ENCODE measurements at regions not wholly inside any gene's neighbourhood (a gene's known extent, or its start where the extent isn't known, plus 50 kb on each side); places are given as distances from the start of the nearest gene placed in this dataset.
"Not testable (repeated sequence)": the region's sequence is repeated elsewhere in the genome, so short reads cannot be mapped to it uniquely, and the experiment has no call there.

DNA sequence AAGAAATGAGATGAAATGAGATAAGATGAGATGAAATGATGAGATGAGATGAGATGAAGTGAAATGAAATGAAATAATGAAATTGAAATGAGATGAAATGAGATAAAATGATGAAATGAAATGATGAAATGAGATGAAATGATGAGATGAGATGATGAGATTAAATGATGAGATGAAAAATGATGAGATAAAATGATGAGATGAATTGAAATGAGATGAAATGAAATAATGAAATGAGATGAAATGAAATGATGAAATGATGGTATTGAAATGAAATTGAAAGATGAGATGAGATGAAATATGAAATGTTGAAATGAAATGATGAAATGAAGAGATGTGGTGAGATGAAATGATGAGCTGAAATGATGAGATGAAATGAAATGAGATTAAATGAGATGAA, 231.0 kb downstream of the GOLGA6L6 start:
- no peak overlapping the region for H3K9ac ChIP-seq
- TF ChIP-seq Cebpa-rat (IDR thresholded peaks at IDR 0.05) = no peak
- H4K20me1 ChIP-seq = no peaks in the 10 kb centered on the region
- no peaks in the 10 kb centered on the region for H3K36me3 ChIP-seq
- H3K4me3 ChIP-seq = no peak overlapping the region
- peaks cover 0 to 6% (median 0%) of the 10 kb centered on the region in 11 experiments; a peak in 1 of 22 replicates for H3K9me3 ChIP-seq (replicated peaks in 1 of 11)
- H3K4me2 ChIP-seq = no peak overlapping the region
- H3K4me1 ChIP-seq = no peaks in the 10 kb centered on the region
- H3K27me3 ChIP-seq = no peaks in the 10 kb centered on the region
- H3K27ac ChIP-seq = no peak overlapping the region

DNA sequence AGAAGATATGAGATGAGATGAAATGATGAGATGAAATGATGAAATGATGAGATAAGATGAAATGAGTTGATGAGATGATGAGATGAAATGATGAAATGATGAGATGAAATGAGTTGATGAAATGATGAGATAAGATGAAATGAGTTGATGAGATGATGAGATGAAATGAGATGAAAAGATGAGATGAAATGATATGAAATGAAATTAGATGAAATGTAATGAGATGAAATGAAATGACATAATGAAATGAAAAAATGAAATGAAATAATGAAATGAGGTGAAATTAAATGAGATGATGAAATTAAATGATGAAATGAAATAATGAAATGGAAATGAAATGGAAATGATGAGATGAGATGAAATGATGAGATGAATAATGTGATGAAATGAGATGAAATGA, 231.6 kb downstream of the GOLGA6L6 start:
- H3K27ac ChIP-seq; H3K9me3 ChIP-seq (replicated peaks in 1 of 11); H3K36me3 ChIP-seq; H3K4me3 ChIP-seq; H3K4me1 ChIP-seq; H3K9ac ChIP-seq; H3K4me2 ChIP-seq; H4K20me1 ChIP-seq; H3K27me3 ChIP-seq: not testable (repeated sequence)

DNA sequence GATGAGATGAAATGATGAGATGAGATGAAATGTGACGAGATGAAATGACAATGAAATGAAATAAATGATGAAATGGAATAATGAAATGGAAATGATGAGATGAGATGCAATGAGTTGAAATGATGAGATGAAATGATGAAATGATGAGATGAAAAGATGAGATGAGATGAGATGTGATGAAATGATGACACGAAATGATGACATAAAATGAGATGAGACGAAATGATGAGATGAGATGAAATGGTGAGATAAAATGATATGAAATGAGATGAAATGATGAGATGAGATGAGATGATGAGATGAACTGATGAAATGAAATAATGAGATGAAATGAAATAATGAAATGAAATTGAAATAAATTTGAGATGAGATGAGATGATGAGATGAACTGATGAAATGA, 232.2 kb downstream of the GOLGA6L6 start:
- not testable (repeated sequence) for H3K4me3 ChIP-seq, H3K9ac ChIP-seq, H3K4me2 ChIP-seq, H4K20me1 ChIP-seq, H3K4me1 ChIP-seq, H3K27me3 ChIP-seq, H3K27ac ChIP-seq, H3K36me3 ChIP-seq
- H3K9me3 ChIP-seq (replicated peaks in 1 of 11) = peaks cover 0 to 10% (median 0%) of the 10 kb centered on the region in 11 experiments; a peak in 4 of 22 replicates

- not testable (repeated sequence) for H3K27ac ChIP-seq, H3K36me3 ChIP-seq, H3K9ac ChIP-seq, H3K4me2 ChIP-seq, H3K4me3 ChIP-seq, H3K27me3 ChIP-seq, H3K4me1 ChIP-seq, H4K20me1 ChIP-seq
- H3K9me3 ChIP-seq (replicated peaks in 1 of 11) = peaks cover 0 to 12% (median 0%) of the 10 kb centered on the region in 11 experiments; a peak in 4 of 22 replicates
Measured at GRCh38 chr15:20308027-20308690, 233.4 kb downstream of the GOLGA6L6 start.

DNA sequence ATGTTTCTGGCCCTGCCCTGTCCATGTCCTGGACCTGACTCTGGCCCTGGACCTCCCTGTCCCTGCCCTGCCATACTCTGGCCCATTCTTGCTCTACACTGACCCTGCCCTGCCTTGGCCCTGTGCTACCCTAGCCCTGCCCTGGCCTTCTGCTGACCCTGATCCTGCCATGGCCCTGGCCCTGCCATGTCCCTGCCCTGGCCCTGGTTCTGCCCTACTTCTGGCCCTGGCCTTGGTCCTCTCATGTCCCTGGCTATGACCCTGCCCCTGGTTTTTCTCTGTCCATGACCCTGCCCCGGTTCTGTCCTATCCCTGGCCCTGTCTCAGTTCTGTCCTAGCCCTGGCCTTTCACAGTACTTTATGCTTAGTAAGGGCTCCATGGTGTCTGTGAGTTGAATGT, 234.5 kb downstream of the GOLGA6L6 start:
- H3K9me3 ChIP-seq (replicated peaks in 1 of 11) = peaks cover 0 to 12% (median 0%) of the 10 kb centered on the region in 11 experiments; a peak in 4 of 22 replicates
- not testable (repeated sequence) for H3K9ac ChIP-seq

DNA sequence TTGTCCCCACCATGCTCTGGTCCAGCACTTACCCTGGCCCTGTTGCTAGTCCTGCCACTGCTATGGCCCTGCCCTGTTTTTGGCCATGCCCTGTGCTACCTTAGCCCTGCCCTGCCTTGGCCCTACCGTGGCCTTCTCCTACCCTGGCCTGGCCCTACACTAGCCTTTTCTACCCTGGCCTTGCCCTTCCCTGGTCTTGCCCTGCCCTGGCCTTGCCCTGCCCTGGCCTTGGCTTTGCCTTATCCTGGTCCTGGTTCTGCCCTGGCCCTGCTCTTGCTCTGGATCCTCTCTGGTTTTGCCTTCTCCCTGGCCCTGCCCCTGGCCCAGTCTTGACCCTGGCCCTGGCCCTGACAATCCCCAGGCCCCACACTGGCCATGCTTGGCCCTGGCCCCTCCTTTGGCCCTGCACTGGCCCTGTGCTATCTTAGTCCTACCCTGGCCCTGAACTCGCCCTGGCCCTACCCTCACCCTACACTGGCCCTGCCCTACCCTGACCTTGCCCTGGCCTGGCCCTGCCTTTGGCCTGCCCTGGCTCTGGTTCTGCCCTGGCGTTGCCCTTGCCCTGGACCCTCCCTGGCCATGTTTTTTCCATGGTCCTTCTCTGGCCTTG, 235.0 kb downstream of the GOLGA6L6 start:
- not testable (repeated sequence) for H3K9ac ChIP-seq, H3K4me1 ChIP-seq, H3K27ac ChIP-seq, H3K4me2 ChIP-seq, H4K20me1 ChIP-seq, H3K36me3 ChIP-seq, H3K4me3 ChIP-seq, H3K27me3 ChIP-seq
- peaks cover 0 to 12% (median 0%) of the 10 kb centered on the region in 11 experiments; a peak in 4 of 22 replicates for H3K9me3 ChIP-seq (replicated peaks in 1 of 11)

More for the DNA sequence above, 234.5 kb downstream of the GOLGA6L6 start:
- not testable (repeated sequence) for H3K4me3 ChIP-seq, H3K4me2 ChIP-seq, H3K4me1 ChIP-seq, H3K36me3 ChIP-seq, H4K20me1 ChIP-seq, H3K27me3 ChIP-seq, H3K27ac ChIP-seq

- not testable (repeated sequence) for H4K20me1 ChIP-seq, H3K9ac ChIP-seq, H3K4me2 ChIP-seq, H3K27me3 ChIP-seq, H3K4me3 ChIP-seq, H3K4me1 ChIP-seq, H3K36me3 ChIP-seq, H3K27ac ChIP-seq
- peaks cover 0 to 12% (median 0%) of the 10 kb centered on the region in 11 experiments; a peak in 4 of 22 replicates for H3K9me3 ChIP-seq (replicated peaks in 1 of 11)
Measured at GRCh38 chr15:20305912-20306311, 235.7 kb downstream of the GOLGA6L6 start.

DNA sequence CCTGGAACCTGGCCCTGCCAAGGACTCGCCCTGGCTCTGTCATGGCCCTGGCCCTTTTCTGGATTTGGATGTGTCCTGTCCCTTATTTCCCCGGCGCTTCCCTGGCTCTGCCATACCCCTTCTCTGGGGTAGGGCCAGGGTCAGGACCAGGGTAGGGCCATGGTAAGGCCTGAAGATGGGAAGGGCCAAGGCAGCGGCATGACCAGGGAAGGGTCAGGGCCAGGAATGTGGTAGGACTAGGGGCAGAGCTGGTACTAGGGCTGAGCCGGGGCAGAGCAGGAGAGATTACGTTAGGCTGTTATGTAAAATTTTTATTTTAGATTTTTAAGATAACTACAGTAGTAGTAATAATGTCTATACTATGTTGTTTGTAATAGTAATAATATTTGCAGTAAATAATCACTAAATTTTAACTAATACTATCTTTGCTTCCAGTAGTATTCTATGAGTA, 236.6 kb downstream of the GOLGA6L6 start:
- not testable (repeated sequence) for H3K4me2 ChIP-seq, H3K36me3 ChIP-seq, H3K27me3 ChIP-seq, H3K9ac ChIP-seq, H3K4me3 ChIP-seq, H4K20me1 ChIP-seq, H3K4me1 ChIP-seq
- Histone ChIP-seq H3K27ac (peak overlapping the region in 2 of 11 experiments; percentile 6 to 28; a peak in 1 of 22 replicates), H3K9me3 (replicated peaks in 1 of 11) (peaks cover 0 to 12% (median 0%) of the 10 kb centered on the region in 11 experiments; a peak in 4 of 22 replicates)

DNA sequence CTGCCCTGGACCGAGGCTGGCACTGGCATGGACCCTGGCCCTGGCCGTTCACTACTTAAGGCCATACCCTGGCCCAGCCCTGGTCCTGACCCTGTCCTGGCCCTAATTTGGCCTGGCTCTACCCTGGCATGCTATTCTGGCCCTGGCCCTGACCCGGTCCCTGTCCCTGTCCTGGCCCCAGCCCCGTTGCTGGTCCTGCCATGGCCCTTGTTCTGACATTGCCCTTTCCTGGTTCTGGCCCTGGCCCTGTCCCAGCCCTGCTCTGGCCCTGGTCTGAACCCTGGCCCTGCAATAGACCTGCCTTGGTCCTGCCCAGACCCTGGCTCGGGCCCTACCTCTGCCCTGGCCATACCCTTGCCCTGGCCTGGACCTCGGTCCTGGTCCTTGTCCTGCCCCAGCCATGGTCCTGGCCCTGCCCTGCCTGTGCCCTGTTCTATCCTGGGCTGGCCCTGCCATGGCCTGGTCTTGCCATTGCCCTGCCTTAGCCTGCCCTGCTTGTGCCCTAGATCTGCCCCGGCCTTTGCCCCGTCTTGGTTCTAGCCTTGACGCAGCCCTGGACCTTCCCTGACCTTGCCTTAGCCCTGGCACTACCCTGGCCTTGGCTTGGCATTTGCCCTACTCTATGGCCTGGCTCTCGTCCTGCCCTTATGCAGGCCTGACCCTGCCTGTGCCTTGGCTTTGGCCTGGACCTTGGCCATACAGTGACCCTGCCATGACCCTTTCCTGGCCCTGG, 237.2 kb downstream of the GOLGA6L6 start:
- H3K36me3 ChIP-seq, H3K9ac ChIP-seq, H3K27me3 ChIP-seq, H3K4me2 ChIP-seq, H4K20me1 ChIP-seq, H3K4me3 ChIP-seq, H3K4me1 ChIP-seq: not testable (repeated sequence)
- H3K9me3 ChIP-seq (replicated peaks in 1 of 11) = peaks cover 0 to 12% (median 0%) of the 10 kb centered on the region in 11 experiments; a peak in 4 of 22 replicates
- H3K27ac ChIP-seq = peak overlapping the region in 2 of 11 experiments; percentile 6 to 28; a peak in 2 of 22 replicates

DNA sequence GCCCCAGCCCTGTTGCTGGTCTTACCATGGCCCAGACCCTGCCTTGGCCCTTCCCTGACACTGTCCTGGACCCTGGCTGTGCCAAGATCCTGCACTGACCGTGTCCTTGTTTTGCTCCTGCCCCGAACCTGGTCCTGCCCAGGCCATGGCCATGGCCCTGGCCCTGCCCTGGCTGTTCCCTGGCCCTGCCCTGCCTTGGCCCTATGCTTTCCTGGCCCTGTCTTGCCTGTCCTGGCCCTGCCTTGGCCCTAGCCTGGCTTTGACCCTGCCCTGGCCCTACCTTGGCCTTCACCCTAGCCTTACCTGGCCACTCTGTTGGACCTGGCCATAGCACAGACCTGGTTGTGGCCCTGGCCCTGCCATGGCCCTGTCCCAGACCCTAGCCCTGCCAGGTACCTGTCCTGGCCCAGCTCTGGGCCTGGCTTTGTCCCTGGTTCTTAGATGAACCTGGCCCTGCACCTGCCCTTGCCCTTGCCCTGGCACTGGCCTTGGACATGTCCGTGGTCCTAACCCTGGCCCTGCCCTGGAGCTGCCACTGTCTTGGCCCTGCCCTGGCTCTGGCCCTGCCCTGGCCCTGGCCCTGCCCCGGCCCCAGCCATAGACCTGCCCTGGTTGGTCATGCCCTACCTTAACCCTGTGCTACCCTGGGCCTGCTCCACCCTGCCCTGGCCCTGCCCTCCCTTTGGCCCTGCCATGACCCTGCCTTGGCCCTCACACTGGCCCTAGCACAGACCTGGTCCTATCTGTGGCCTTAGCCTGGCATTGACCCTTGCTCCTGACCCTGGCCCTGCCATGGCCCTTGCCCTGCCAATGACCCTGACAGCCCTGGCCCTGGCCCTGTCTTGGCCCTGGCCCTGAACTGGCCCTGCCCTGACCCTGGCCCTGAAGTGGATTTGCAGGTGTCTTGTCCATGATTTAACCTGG, 238.1 kb downstream of the GOLGA6L6 start:
- not testable (repeated sequence) for H3K4me2 ChIP-seq, H3K4me1 ChIP-seq, H3K27ac ChIP-seq, H3K9ac ChIP-seq, H3K36me3 ChIP-seq, H4K20me1 ChIP-seq, H3K27me3 ChIP-seq, H3K4me3 ChIP-seq
- peaks cover 0 to 12% (median 0%) of the 10 kb centered on the region in 11 experiments; a peak in 4 of 22 replicates for H3K9me3 ChIP-seq (replicated peaks in 1 of 11)

DNA sequence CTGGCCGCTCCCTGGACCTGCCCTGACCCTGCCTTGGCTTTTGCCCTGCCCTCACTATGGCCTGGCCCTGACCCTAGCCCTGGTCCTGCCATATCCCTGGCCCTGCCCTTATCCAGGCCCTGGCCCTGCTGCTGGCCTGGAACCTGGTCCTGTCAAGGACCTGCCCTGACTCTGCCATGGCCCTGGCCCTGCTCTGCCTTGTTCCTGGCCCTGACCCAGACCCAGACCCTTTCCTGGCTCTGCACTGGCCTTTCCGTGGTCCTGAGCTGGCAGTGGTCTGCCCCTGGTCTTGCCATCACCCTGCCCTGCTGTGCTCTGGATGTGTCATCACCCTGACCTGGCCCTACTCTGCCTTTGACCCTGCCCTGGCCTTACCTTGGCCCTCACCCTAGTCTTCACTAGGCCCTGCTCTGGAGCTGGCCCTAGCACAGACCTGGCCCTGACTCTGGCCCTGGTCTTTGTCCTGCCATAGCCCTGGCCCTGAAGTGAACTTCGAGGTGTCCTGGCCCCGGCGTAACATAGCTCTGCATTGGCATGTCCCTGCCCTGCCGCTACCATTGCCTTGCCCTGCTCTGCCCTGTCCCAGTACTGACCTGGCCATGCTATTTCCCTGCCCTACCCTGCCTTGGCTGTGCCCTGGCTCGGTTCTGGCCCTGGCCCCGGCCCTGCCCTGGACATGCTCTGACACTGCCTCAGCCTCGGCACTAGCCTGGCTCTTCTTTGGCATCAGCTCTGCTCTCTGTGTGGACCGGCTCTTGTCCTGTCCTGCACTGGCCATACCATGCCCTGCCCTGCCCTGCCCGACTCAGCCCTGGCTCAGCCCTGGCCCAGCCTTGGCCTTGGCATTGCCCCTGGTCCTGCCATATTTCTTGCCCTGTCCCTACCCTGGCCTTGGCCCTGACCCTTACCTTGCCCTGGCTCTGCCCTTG, 239.2 kb downstream of the GOLGA6L6 start:
- not testable (repeated sequence) for H3K4me3 ChIP-seq, H4K20me1 ChIP-seq, H3K27me3 ChIP-seq, H3K36me3 ChIP-seq, H3K9ac ChIP-seq, H3K27ac ChIP-seq, H3K4me1 ChIP-seq, H3K4me2 ChIP-seq
- peaks cover 0 to 12% (median 0%) of the 10 kb centered on the region in 11 experiments; a peak in 4 of 22 replicates for H3K9me3 ChIP-seq (replicated peaks in 1 of 11)

- H3K4me1 ChIP-seq; H3K4me2 ChIP-seq; H3K27me3 ChIP-seq; H3K36me3 ChIP-seq; H3K27ac ChIP-seq; H3K9me3 ChIP-seq (replicated peaks in 1 of 11); H4K20me1 ChIP-seq; H3K9ac ChIP-seq; H3K4me3 ChIP-seq: not testable (repeated sequence)
Measured at GRCh38 chr15:20301471-20302081, 240.0 kb downstream of the GOLGA6L6 start.

Measured in BLaER1 treated with 17β-estradiol and CSF1 and Interleukin-3, amounts not matched to agents 10 nM and 100 nM (cell line).